ENCODE measurements at regions not wholly inside any gene's neighbourhood (a gene's known extent, or its start where the extent isn't known, plus 50 kb on each side); places are given as distances from the start of the nearest gene placed in this dataset.
"Not testable (repeated sequence)": the region's sequence is repeated elsewhere in the genome, so short reads cannot be mapped to it uniquely, and the experiment has no call there.

DNA sequence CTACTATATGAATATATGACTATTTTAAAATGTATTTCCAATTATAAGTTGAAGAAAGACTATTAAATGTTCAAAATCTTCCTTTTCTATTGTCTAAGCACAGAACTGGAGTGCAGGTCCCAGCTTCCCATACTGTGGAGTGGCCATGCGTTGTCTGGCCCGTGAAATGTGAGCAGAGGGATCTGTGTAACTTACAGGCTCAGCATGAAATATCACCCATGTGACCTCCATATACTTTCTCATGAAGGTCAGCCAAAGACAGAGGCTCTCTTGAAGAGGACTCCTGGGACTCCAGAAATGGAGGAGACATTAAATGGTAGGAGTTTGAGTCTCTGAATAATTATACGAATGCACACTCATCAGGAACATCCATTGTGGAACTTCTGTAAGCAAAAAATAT, 92.4 kb upstream of the CAV2 start:
- Histone ChIP-seq H3K4me3 (no peak overlapping the region), H3K27ac (no peak overlapping the region)

DNA sequence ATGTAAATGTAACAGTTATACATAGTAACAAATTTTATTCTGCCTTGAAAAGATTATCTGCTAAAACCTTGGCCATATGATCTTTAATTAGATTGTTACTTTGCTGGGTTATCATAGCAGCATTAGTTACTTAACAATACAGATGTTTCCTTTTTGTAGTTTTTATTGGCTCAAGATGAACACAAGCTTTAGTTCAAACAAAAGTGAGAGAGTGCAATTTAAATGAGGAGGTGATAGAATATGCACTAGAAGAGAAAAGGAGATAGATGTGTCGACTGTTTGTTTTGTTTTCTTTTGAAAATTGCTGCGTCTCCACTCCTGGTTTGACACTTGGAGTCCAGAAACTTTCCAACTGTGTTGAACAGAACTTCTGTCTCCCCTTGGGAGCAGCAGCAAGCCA, 91.4 kb upstream of the CAV2 start:
- Histone ChIP-seq H3K4me3 (no peak overlapping the region), H3K27ac (no peak overlapping the region)

DNA sequence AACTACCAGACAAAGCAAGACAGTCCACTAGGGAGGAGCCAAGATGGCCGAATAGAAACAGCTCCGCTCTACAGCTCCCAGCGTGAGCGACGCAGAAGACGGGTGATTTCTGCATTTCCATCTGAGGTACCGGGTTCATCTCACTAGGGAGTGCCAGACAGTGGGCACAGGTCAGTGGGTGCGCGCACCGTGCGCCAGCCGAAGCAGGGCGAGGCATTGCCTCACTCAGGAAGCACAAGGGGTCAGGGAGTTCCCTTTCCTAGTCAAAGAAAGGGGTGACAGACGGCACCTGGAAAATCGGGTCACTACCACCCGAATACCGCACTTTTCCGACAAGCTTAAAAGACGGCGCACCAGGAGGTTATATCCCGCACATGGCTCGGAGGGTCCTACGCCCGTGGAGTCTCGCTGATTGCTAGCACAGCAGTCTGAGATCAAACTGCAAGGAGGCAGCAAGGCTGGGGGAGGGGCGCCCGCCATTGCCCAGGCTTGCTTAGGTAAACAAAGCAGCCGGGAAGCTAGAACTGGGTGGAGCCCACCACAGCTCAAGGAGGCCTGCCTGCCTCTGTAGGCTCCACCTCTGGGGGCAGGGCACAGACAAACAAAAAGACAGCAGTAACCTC, 90.6 kb upstream of the CAV2 start:
- not testable (repeated sequence) for H3K4me3 ChIP-seq, H3K27ac ChIP-seq

DNA sequence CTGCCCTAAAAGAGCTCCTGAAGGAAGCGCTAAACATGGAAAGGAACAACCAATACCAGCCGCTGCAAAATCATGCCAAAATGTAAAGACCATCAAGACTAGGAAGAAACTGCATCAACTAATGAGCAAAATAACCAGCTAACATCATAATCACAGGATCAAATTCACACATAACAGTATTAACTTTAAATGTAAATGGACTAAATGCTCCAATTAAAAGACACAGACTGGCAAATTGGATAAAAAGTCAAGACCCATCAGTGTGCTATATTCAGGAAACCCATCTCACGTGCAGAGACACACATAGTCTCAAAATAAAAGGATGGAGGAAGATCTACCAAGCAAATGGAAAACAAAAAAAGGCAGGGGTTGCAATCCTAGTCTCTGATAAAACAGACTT, 88.8 kb upstream of the CAV2 start:
- not testable (repeated sequence) for H3K27ac ChIP-seq, H3K4me3 ChIP-seq

DNA sequence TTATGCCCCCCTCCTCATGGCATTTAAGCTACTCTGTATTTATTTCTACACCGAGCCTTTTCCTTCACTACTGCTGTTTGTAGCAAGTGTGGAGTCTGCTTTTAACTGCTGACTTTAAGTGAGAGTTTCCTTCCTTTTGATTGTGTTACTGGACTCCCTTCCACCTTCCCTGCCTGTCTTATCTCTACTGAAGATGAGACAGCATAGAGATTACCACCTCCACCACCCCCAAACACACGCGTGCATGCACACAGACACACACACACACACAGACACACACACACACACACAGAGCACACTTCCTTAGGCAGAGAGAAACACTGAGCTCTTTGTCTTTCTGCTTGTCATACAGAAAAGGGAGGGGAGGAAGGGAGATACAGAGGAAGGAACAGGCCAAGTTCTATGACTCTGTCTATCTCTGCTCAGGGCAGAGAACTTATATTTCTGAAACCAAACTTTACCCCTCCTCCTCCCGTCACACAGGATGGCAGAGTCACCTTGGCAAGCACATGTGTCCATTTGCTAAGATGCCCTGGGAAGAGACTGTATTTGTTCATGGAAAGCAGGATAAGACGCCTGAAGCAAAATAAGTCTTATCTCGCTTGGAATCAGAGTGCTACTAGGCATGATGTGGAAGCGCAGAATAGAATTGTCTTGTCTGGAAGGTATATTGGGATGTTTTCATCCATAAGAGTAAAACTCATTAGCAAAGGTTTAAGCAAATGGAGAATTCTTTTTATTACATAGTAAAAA, 81.8 kb upstream of the CAV2 start:
- no peak overlapping the region for H3K4me3 ChIP-seq
- H3K27ac ChIP-seq: no peak overlapping the region

DNA sequence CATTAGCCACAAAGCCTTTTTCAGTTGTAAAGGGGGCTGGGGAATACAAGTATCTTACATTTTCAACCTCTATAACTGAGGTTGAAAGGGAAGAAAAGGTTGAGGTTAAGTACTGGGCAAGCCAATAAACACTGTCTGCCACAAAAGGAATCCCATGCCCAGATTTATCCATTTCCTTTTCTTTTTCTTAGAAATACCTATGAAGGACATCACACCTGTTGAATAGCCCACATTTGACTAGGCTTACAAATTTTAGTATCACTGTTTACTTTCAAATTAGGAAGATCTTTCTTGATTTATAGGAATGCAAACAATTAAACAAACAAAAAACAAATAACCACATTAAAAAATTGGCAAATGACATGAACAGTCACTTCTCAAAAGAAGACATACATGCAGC, 81.0 kb upstream of the CAV2 start:
- Histone ChIP-seq H3K4me3 (no peak overlapping the region), H3K27ac (no peak overlapping the region)

DNA sequence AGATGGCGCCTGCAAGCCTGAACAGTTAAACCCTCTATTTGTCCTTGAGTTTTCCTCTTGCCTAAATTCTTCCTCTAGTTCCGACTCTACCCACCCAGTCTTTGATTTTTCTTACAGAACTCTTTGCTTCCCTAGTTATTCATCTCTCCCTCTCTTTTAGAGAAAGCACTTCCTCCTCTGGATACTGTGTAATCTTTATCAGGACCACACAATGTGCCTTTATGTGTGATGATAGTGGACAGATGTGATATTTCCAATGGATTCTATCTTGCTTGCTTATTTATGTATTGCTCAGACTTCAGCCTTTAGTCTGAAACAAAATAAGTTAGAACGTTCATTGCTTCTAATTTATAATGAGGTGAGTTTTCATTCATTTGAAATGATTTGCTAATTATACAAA, 79.5 kb upstream of the CAV2 start:
- H3K27ac ChIP-seq: no peak overlapping the region
- no peak overlapping the region for H3K4me3 ChIP-seq

DNA sequence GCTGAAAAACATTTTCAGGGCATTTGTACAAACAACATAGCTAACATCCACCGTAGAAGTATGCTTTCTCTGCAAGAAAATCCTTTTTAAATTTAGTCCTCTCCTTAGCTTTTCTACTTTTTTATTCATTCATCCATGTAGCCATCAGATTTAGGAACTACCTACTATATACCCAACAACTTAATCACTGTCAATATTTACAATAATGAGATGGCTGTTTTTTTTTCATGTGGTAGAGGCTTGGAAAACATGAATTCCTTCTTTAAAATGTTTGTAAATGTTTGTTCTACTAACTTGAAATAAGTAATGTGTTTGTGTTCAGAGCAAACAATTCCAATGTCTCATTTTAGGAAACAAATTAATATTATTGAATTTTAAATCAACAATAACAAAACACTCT, 78.2 kb upstream of the CAV2 start:
- Histone ChIP-seq H3K4me3 (no peak overlapping the region), H3K27ac (no peak overlapping the region)

DNA sequence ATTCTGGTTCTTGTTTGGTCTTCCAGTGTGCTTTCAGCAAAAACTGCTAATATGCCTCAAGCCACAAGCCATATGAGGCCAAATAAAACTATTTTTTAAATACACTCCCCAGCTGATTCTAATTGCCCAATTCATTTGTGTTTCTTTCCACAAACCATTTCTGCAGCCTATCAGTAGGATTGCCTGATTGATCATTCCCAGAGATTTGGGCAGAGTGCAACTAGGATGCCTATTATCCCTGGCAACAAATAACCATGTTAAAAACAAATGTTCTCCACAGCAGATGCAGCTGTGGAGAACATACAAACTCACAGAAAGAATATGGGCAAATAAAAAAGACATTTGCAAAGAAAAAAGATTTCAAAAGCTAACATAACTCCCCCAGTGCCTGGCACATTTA, 76.9 kb upstream of the CAV2 start:
- Histone ChIP-seq H3K4me3 (no peak overlapping the region), H3K27ac (no peak overlapping the region)

DNA sequence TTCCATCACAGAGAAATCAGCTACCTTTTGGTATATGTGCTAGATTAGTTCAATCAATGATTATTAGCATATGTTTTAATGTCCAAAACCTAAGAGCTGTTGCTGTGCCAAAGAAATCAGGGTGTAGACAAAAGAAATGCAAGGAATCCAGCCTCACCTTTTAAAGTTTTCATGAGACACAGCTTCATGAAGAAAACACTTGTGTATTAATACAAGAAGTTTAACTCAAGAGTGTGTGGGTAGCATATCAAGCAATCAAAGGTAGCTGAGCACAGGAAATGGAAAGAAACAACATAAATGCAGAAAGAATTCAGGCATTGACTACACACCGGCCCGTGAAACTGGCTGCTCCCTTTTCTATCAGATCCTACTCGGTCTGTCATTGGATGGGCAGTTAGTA, 76.0 kb upstream of the CAV2 start:
- Histone ChIP-seq H3K4me3 (no peak overlapping the region), H3K27ac (no peak overlapping the region)

DNA sequence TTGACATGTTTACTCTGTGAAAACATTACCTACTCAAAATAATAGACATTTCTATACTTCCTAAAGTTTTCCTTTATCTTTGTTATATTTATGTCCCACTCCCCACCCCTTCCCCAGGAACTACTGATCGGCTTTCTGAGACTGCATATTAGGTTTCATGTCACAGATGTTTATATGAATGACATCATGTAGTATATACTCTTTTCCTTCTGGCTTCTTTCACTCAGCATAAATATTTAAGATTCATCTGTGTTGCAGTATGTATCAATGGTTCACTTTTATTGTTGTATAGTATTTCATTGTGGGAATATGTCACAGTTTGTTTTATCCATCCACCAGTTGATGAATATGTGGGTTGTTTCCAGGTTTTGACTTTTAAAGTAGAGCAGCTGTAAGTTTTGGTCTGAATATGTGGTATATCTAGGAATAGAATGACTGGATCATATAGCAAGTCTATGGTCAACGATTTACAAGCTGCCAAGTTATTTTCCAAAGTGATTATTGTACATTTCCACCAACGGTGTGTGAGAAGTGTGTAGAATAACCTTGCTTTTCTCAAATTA, 73.8 kb upstream of the CAV2 start:
- Histone ChIP-seq H3K4me3 (no peak overlapping the region), H3K27ac (peak overlapping the region in 2 of 21 experiments; percentile 2 to 37)

DNA sequence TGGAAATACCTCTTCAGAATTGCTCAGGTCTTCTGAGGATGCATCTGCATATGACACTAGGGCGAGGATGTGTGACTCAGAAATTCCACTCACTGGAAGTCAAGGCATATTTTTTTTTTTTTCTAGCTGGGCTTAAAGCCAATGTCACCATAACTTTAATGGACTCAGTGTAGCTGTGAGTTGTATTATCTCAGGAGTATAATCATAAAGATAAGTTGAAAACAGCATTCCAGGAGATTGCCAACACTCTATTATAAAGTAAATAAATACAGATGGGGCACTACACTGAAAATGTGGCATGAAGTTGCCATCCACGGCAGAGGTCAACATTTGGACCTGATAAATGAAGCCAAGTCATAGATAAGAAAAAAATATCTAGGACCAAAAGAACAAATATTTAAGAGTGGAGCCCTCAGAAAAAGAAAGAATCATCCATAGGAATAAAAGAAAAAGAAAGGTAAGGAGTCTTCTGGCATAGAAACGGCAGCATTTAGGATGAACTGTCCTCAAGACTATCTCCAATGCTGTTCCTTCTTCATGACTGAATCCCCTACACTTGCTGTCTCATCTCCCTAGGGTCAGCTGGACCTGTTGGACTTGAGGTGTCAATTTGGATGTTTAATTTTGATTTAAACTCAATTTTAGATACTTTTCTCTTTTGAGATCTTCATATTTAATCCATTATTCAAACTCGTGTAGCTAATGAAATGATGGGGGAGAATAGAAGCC, 72.9 kb upstream of the CAV2 start:
- no peak overlapping the region for H3K27ac ChIP-seq
- H3K4me3 ChIP-seq: no peak overlapping the region

DNA sequence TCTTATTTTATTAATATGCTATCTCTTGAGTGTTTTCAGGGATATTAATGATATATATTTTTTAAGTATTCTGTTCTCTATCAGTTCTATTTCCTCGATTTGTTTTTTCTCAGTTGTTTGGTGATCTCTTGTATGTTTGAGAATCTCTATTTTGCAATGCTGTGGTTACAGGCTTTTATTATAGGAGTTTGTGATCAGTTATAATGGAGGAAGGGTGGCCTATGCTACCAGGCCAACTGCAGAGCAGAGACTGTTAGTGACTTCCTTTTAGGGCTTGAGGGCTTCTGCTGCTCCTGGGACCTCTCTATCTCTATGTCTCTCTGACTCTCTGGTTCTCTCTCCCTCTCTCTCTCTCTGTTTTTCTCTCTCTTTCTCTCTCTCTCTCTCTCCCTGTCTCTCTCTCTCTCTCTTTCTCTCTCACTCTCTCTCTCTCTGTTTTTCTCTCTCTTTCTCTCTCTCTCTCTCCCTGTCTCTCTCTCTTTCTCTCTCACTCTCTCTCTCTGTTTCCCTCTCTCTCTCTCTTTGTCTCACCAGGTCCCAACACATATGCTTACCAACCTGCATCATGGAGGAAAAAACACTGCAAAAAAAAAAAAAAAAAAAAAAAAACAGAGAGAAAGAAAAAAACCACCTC, 69.4 kb upstream of the CAV2 start:
- Histone ChIP-seq H3K27ac (no peak overlapping the region), H3K4me3 (no peak overlapping the region)

DNA sequence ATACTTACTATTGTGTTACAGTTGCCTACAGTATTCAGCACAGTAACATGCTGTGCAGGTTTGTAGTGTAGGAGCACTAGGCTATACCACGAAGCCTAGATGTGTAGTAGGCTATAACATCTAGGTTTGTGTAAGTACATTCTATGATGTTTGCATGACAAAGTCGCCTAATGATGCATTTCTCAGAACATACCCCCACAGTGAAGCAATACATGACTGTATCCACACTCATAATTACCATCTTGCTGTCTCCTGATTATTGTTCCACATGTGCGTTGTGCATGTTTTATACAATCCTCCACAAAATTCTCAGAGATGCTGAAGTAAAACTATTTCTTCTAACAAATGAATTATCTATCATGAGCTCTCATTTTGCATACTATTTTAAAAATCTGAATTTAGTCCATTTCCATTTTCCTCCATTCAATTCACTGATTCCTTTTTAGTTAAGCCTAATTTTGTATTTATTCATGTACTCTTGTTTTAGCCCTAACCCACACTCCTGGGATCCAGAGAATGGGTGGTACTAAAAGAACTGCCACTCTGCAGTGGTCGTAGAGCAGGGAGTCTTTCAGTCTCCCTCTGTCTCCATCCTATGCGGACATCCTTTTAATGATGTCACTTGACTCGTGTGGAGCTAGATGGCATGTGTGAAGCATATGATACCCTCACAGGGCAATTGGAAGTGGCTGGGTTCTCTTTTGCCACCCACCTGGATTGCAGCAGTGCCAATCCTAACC, 67.6 kb upstream of the CAV2 start:
- H3K27ac ChIP-seq: peak overlapping the region in 2 of 21 experiments; percentile 65 to 77
- H3K4me3 ChIP-seq: no peak overlapping the region

DNA sequence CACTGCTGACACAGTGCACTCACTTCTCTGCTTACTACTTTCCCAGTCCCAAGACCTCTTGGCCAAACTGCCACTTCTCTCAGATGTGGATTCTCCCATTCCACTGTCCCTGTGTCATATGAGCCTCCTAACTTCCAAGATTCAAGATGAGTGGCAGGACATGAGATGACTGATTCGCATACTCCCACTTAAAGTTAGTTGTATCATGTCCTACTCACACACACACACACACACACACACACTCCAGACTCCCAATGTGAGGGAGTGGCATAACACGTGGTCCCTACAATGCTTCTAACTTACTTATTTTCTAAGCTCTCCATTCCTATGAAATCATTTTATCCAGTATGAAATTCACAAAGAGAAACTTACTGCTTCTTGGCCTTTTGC, 67.0 kb upstream of the CAV2 start:
- Histone ChIP-seq H3K4me3 (no peak overlapping the region), H3K27ac (peak overlapping the region in 4 of 21 experiments; percentile 36 to 77 (median 62))

DNA sequence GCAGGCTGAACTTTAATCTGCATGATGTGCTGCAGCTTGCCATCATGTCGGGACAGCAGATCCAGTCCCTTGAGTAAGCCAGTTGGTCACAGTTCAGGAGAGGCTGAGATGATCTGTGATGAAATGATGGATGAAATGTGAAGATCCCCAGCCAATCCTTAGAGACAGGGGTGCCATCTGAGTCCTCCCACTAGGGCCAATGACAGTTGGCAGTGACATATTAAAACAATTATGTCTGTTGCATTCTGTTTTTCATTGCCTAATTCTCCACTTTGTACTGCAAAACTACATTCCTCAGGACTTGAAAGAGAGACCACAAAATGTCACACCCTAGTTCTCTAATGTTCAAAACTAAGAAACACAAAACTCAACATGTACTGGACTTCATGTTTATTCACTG, 66.3 kb upstream of the CAV2 start:
- Histone ChIP-seq H3K27ac (peak overlapping the region in 4 of 21 experiments; percentile 38 to 77 (median 62)), H3K4me3 (no peak overlapping the region)

DNA sequence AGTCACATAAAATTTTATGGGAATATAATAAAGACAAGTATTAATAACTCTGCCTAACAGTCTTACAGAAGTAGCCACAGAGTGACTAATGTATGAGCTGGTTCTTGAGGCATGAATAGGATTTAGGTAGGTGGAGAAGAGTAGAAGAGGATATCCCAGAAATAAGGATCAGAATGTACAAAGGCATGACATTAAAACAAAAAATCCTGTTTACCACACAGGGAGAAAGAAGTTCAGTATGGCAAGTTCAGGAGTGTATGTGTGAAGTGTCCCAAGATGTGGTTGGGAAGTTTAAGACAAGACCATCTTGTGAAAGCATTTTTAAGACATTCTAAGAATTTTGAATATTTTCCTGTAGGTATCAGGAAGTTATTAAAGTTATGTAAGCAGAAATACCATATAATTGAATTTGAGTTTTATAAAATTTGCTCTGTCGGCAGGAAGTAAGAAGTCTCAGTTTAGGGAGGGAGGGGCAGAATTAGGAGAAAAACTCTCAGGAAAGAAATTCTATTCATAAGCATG, 64.7 kb upstream of the CAV2 start:
- Histone ChIP-seq H3K27ac (no peak overlapping the region), H3K4me3 (no peak overlapping the region)

DNA sequence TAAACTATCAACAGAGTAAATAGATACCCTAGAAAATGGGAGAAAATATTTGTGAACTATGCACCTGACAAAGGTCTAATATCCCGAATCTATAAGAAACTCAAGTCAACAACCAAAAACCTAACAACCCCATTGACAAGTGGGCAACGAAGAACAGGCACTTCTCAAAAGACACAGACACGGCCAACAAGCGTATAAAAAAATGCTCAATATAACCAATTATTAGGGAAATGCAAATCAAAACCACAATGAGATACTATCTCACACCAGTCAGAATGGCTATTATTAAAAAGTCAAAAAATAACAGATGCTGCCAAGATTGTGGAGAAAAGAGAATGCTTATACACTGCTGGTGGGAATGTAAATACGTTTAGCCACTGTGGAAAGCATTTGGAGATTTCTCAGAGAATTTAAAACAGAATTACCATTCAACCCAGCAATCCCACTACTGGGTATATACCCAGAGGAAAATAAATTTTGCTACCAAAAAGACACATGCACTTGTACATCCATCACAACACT, 63.2 kb upstream of the CAV2 start:
- Histone ChIP-seq H3K4me3 (no peak overlapping the region), H3K27ac (no peak overlapping the region)

DNA sequence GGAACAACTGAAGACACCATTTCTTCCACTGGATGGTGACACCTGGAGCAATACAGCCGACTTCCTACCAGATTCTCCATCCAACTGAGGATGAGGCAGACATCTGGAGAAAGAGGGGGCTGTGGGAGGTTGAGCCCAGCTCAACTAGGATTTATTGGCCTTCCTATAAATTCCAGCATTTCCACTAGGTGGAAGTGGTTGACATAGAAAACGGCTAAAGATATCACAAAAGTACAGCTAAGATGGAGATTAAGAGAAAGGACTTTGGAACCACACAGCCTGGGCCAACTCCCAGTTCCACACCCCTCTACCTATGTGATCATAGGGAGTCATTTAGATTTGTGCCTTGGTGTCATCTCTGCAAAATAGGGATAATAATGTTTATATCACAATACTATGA, 61.3 kb upstream of the CAV2 start:
- Histone ChIP-seq H3K4me3 (no peak overlapping the region), H3K27ac (no peak overlapping the region)

Data from skin epidermis (tissue), 12 donors.